ENCODE measurements at regions not wholly inside any gene's neighbourhood (a gene's known extent, or its start where the extent isn't known, plus 50 kb on each side); places are given as distances from the start of the nearest gene placed in this dataset.
"Not testable (repeated sequence)": the region's sequence is repeated elsewhere in the genome, so short reads cannot be mapped to it uniquely, and the experiment has no call there.

- not testable (repeated sequence) for DNase-seq
Measured at GRCh38 chr1:149700677-149701567, 81.6 kb upstream of the FCGR1A start.

GRCh38 chr1:149708192-149708853 lies 74.2 kb upstream of the FCGR1A start:
- peak; percentile 45 for DNase-seq

GRCh38 chr1:149711651-149712050 lies 70.8 kb upstream of the FCGR1A start:
- not testable (repeated sequence) for DNase-seq

GRCh38 chr1:149712154-149712927 lies 70.2 kb upstream of the FCGR1A start:
- not testable (repeated sequence) for DNase-seq

- DNase-seq, result not testable (repeated sequence)
Measured at GRCh38 chr1:149713513-149713912, 69.0 kb upstream of the FCGR1A start.

- not testable (repeated sequence) for DNase-seq
Measured at GRCh38 chr1:149713952-149714351, 68.5 kb upstream of the FCGR1A start.

- DNase-seq, result not testable (repeated sequence)
Measured at GRCh38 chr1:149724618-149725302, 57.7 kb upstream of the FCGR1A start.

GRCh38 chr1:149726688-149727087 lies 55.8 kb upstream of the FCGR1A start:
- DNase-seq, result not testable (repeated sequence)

- not testable (repeated sequence) for DNase-seq
Measured at GRCh38 chr1:149728598-149728997, 53.9 kb upstream of the FCGR1A start.
